Glutamatergic neuron (in vitro differentiated cells): ENCODE measurements at regions not wholly inside any gene's neighbourhood (a gene's known extent, or its start where the extent isn't known, plus 50 kb on each side); places are given as distances from the start of the nearest gene placed in this dataset.

Experiments
- DNase-seq: peaks from one replicate; pipeline ENCODE4 v3.0.0; 2022
- H3K27ac Mint-ChIP-seq: one replicate; pipeline ENCODE4 v1.8.0; 2020; ENCODE audit warnings: mild to moderate bottlenecking, mixed read lengths, inconsistent platforms; ENCODE audit not compliant: unreplicated experiment
- H3K27me3 Mint-ChIP-seq: one replicate; pipeline ENCODE4 v1.8.0; 2020; ENCODE audit warnings: mild to moderate bottlenecking, moderate library complexity, mixed read lengths, inconsistent platforms; ENCODE audit not compliant: unreplicated experiment
- H3K36me3 Mint-ChIP-seq: one replicate; pipeline ENCODE4 v1.8.0; 2020; ENCODE audit warnings: mild to moderate bottlenecking, mixed read lengths, inconsistent platforms; ENCODE audit not compliant: unreplicated experiment
- H3K4me1 Mint-ChIP-seq: one replicate; pipeline ENCODE4 v1.8.0; 2020; ENCODE audit warnings: mild to moderate bottlenecking, low read depth, mixed read lengths, inconsistent platforms; ENCODE audit not compliant: unreplicated experiment
- H3K4me3 Mint-ChIP-seq: one replicate; pipeline ENCODE4 v1.8.0; 2020; ENCODE audit warnings: mild to moderate bottlenecking, mixed read lengths, inconsistent platforms; ENCODE audit not compliant: unreplicated experiment
- H3K9me3 Mint-ChIP-seq: one replicate; pipeline ENCODE4 v1.8.0; 2020; ENCODE audit warnings: mild to moderate bottlenecking, moderate library complexity, mixed read lengths, inconsistent platforms; ENCODE audit not compliant: unreplicated experiment
- TF ChIP-seq, protein P1 (sequence below): fragments of 200-600 bp; sonication (generic); IDR thresholded peaks from one replicate; pipeline ENCODE4 v1.5.0; 2021; ENCODE audit not compliant: partially characterized antibody, unreplicated experiment

DNA sequence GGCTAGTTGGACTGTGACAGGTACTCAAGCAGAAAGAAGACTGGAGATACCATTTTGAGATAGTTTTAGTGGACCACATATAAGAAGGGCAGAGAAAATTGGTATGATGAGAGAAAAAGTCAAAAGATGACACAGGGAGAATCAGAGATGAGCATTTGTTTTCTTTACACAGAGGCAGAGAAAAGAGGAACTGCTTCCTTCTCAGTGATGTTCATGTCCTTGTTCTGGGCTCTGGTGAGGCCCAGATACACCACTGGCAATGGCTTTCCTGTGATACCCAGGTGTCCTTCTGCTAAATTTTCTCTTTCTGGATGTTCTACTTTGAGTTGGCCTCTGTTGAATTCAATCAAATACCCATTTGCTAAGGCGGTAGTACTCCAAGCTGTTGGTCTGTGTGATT lies 1782.7 kb upstream of the SEL1L start:
- no peaks in the 10 kb centered on the region for H3K36me3 Mint-ChIP-seq
- H3K4me1 Mint-ChIP-seq: no peaks in the 10 kb centered on the region
- H3K4me3 Mint-ChIP-seq: no peak overlapping the region
- no peaks in the 10 kb centered on the region for H3K27me3 Mint-ChIP-seq
- no peaks in the 10 kb centered on the region for H3K9me3 Mint-ChIP-seq
- TF ChIP-seq, protein P1, sequence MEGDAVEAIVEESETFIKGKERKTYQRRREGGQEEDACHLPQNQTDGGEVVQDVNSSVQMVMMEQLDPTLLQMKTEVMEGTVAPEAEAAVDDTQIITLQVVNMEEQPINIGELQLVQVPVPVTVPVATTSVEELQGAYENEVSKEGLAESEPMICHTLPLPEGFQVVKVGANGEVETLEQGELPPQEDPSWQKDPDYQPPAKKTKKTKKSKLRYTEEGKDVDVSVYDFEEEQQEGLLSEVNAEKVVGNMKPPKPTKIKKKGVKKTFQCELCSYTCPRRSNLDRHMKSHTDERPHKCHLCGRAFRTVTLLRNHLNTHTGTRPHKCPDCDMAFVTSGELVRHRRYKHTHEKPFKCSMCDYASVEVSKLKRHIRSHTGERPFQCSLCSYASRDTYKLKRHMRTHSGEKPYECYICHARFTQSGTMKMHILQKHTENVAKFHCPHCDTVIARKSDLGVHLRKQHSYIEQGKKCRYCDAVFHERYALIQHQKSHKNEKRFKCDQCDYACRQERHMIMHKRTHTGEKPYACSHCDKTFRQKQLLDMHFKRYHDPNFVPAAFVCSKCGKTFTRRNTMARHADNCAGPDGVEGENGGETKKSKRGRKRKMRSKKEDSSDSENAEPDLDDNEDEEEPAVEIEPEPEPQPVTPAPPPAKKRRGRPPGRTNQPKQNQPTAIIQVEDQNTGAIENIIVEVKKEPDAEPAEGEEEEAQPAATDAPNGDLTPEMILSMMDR: no peak
- no peak overlapping the region for H3K27ac Mint-ChIP-seq
- no peak for DNase-seq

DNA sequence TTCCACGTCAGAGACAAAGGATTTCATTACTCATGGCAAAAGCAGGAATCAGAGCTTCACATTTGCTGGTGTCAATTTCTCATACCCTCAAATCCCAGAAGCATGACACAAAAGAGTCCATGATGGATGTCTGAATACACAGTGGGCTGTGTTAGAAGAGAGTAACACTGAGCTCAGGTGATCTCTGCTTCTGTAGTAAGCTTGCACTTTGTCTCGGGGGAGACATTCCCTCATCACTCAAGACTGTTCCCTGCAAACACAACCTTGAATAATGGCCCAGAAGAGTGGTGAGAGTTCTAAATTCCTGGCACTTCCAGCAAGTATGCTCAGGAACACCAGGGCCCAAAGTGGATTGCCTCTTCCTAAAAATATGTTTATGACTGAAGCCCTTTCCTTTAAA lies 1787.2 kb upstream of the SEL1L start:
- Mint-ChIP-seq H3K4me1 (no peaks in the 10 kb centered on the region), H3K36me3 (no peaks in the 10 kb centered on the region), H3K4me3 (no peak overlapping the region), H3K9me3 (no peaks in the 10 kb centered on the region), H3K27ac (no peak overlapping the region), H3K27me3 (no peaks in the 10 kb centered on the region)
- TF ChIP-seq, protein P1: no peak
- no peak for DNase-seq

DNA sequence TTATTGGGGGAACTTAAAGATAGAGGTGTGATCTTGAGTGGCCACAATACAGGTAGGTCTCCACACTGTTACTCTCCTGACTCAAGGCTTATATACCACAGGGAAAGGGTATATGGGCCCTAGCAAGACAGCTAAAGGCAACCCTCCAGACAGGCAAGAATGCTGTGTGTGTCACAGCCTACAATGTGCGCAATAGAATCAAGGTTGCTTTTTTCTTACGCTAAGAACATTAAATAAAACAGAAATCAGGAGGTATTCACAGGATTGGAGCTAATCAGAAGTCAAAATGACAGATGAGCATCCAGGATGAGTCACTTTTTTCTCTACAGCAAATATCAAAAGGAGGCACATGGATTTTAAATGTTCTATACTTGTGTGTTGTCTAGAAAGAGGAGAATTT lies 1797.9 kb upstream of the SEL1L start:
- H3K27ac Mint-ChIP-seq: no peak overlapping the region

DNA sequence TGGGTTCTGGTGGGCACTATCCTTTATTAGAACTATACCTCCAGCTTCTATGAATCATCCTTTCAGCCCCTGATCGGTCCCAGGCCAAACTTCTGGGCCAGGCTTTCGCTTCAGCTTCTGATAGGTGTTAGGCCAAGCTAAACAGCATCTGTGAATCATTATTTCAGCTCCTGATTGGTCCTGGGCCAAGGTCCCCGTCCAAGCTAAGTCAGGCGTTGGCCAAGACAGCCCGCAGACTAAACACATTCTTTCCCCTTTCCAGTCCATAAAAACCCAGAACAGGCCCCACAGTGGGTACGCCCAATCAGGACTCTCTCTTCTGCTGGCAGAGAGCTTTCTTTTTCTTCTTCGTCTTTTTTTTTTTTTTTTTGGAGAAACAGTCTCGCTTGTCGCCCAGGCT lies 1808.9 kb upstream of the SEL1L start:
- no peak for DNase-seq
- H3K36me3 Mint-ChIP-seq: no peaks in the 10 kb centered on the region
- no peak overlapping the region for H3K27ac Mint-ChIP-seq
- TF ChIP-seq, protein P1: no peak
- H3K27me3 Mint-ChIP-seq: peaks cover 1% of the 10 kb centered on the region
- no peaks in the 10 kb centered on the region for H3K4me1 Mint-ChIP-seq
- H3K4me3 Mint-ChIP-seq: no peak overlapping the region
- H3K9me3 Mint-ChIP-seq: no peaks in the 10 kb centered on the region

More for the DNA sequence above, 1797.9 kb upstream of the SEL1L start:
- Mint-ChIP-seq H3K4me3 (no peak overlapping the region), H3K36me3 (no peaks in the 10 kb centered on the region), H3K9me3 (no peaks in the 10 kb centered on the region), H3K4me1 (peaks cover 9% of the 10 kb centered on the region), H3K27me3 (no peaks in the 10 kb centered on the region)
- DNase-seq: no peak
- TF ChIP-seq, protein P1: no peak

DNA sequence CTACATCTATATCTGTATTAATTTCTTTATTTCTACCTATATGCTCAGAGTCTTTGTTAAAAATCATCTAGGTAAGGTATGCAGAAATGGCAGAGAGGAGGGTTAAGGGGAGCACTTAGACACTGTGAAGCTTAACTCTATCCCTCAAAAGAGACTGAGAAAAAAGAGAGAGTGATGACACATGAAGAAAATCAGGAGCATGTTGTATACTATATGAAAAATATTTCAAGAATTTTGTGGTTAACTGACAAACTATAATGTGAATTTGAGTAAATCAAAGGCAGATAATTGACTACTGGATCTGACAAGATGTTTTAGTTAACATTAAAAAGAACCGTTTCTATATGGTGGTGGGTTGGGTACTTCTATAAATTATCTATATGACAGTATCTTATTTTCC lies 1814.2 kb upstream of the SEL1L start:
- H3K4me3 Mint-ChIP-seq: no peak overlapping the region
- no peaks in the 10 kb centered on the region for H3K9me3 Mint-ChIP-seq
- no peak overlapping the region for H3K27ac Mint-ChIP-seq
- no peaks in the 10 kb centered on the region for H3K4me1 Mint-ChIP-seq
- DNase-seq: no peak
- no peaks in the 10 kb centered on the region for H3K27me3 Mint-ChIP-seq
- TF ChIP-seq, protein P1: no peak
- H3K36me3 Mint-ChIP-seq: no peaks in the 10 kb centered on the region
